MM.1S (cell line): ENCODE measurements at regions not wholly inside any gene's neighbourhood (a gene's known extent, or its start where the extent isn't known, plus 50 kb on each side); places are given as distances from the start of the nearest gene placed in this dataset.
A peak's percentile ranks its signal among the peaks of the same experiment; 100 is the strongest.

Experiments
- DNase-seq: peaks from one replicate; pipeline ENCODE4 v3.0.0-alpha.2; 2015
- H2AFZ ChIP-seq: fragments of 300-600 bp; sonication (generic); 2 replicates; pipeline ENCODE4 v1.6.0; 2016; ENCODE audit warnings: antibody characterized with exemption, low read length
- H3F3A ChIP-seq: fragments of 300-600 bp; sonication (generic); 2 replicates; pipeline ENCODE4 v1.6.1; 2016; ENCODE audit warnings: mild to moderate bottlenecking, antibody characterized with exemption, low read length, moderate library complexity, mixed read lengths; ENCODE audit not compliant: insufficient read depth
- H3K27ac ChIP-seq: fragments of 300-600 bp; sonication (generic); 2 replicates; pipeline ENCODE4 v1.5.1; 2016; ENCODE audit warnings: mild to moderate bottlenecking, low read length
- H3K27me3 ChIP-seq: fragments of 300-600 bp; sonication (generic); replicated peaks from 2 replicates; pipeline ENCODE4 v1.6.0; 2016; ENCODE audit warnings: low read length; ENCODE audit not compliant: insufficient read depth
- H3K36me3 ChIP-seq: fragments of 300-600 bp; sonication (generic); replicated peaks from 2 replicates; pipeline ENCODE4 v1.6.1; 2016; ENCODE audit warnings: mild to moderate bottlenecking, low read length, mixed read lengths; ENCODE audit not compliant: insufficient read depth
- H3K4me1 ChIP-seq: fragments of 300-600 bp; sonication (generic); 2 replicates; pipeline ENCODE4 v1.6.1; 2016; ENCODE audit warnings: low read length, mixed read lengths
- H3K4me2 ChIP-seq: fragments of 300-600 bp; sonication (generic); 2 replicates; pipeline ENCODE4 v1.6.0; 2016; ENCODE audit warnings: low read depth, low read length
- H3K4me3 ChIP-seq: fragments of 300-600 bp; sonication (generic); 2 replicates; pipeline ENCODE4 v1.5.1; 2016; ENCODE audit warnings: low read length, mixed read lengths
- H3K79me2 ChIP-seq: fragments of 300-600 bp; sonication (generic); 2 replicates; pipeline ENCODE4 v1.6.1; 2016; ENCODE audit warnings: mixed run types, low read length, mixed read lengths
- H3K9ac ChIP-seq: fragments of 300-600 bp; sonication (generic); 2 replicates; pipeline ENCODE4 v1.6.1; 2016; ENCODE audit warnings: low read length, mixed read lengths
- H3K9me2 ChIP-seq: fragments of 300-600 bp; sonication (generic); replicated peaks from 2 replicates; pipeline ENCODE4 v1.6.1; 2016; ENCODE audit warnings: mild to moderate bottlenecking, low read length, mixed read lengths; ENCODE audit not compliant: insufficient read depth
- H3K9me3 ChIP-seq: fragments of 300-600 bp; sonication (generic); replicated peaks from 2 replicates; pipeline ENCODE4 v1.6.1; 2016; ENCODE audit warnings: mild to moderate bottlenecking, low read length, mixed read lengths; ENCODE audit not compliant: insufficient read depth
- H4K20me1 ChIP-seq: fragments of 300-600 bp; sonication (generic); 2 replicates; pipeline ENCODE4 v1.6.1; 2016; ENCODE audit warnings: mild to moderate bottlenecking, low read length, moderate library complexity, mixed read lengths; ENCODE audit not compliant: insufficient read depth
- EZH2 ChIP-seq: fragments of 300-600 bp; sonication (generic); optimal IDR thresholded peaks from 2 replicates; pipeline ENCODE3; 2017; ENCODE audit warnings: low read depth, mild to moderate bottlenecking, antibody characterized with exemption, low read length, mixed read lengths
- EZH2phosphoT487 ChIP-seq: fragments of 300-600 bp; sonication (generic); IDR thresholded peaks from 2 replicates; pipeline ENCODE4 v1.6.1; 2018; ENCODE audit warnings: antibody characterized with exemption, low read length
- TF ChIP-seq, protein P1 (sequence below): fragments of 300-600 bp; sonication (generic); IDR thresholded peaks from 2 replicates; pipeline ENCODE4 v1.5.1; 2016; ENCODE audit warnings: antibody characterized with exemption, low read length, mixed read lengths

DNA sequence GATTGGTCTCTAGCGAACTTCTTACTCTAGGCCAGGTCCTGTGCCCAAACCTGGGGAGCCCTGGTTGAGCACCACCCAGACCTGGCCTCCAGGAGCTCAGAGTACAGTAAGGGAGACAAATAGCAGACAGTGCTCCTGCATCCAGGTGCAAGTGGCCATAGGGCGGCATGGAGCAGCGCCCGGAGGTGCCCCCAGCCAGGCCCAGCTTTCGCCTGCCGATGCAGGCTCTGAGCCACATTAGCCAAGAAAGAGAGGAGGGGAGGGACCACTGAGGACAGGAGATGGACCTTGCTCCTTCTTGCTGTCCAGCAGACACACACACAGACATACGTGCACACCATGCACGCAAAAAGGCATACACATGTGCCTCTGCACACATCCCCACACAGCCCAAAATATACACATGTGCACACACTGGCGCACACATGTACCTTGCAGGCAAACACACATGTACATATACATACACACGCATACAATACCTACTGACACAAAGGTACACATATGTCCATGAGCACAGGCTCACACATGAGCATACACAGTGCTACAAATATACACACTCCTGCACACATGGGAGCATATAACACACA, 68.7 kb upstream of the FGF3 start:
- no peaks in the 10 kb centered on the region for H3K9me3 ChIP-seq
- no peak overlapping the region for H3K4me3 ChIP-seq
- H3K36me3 ChIP-seq = no peaks in the 10 kb centered on the region
- no peaks in the 10 kb centered on the region for H3F3A ChIP-seq
- no peak for TF ChIP-seq EZH2phosphoT487
- TF ChIP-seq EZH2 = no peak
- TF ChIP-seq, protein P1, sequence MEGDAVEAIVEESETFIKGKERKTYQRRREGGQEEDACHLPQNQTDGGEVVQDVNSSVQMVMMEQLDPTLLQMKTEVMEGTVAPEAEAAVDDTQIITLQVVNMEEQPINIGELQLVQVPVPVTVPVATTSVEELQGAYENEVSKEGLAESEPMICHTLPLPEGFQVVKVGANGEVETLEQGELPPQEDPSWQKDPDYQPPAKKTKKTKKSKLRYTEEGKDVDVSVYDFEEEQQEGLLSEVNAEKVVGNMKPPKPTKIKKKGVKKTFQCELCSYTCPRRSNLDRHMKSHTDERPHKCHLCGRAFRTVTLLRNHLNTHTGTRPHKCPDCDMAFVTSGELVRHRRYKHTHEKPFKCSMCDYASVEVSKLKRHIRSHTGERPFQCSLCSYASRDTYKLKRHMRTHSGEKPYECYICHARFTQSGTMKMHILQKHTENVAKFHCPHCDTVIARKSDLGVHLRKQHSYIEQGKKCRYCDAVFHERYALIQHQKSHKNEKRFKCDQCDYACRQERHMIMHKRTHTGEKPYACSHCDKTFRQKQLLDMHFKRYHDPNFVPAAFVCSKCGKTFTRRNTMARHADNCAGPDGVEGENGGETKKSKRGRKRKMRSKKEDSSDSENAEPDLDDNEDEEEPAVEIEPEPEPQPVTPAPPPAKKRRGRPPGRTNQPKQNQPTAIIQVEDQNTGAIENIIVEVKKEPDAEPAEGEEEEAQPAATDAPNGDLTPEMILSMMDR = no peak
- H4K20me1 ChIP-seq = no peaks in the 10 kb centered on the region
- H3K79me2 ChIP-seq = no peaks in the 10 kb centered on the region
- H3K27me3 ChIP-seq = peaks cover 90% of the 10 kb centered on the region
- no peak for DNase-seq
- H3K9ac ChIP-seq = no peak overlapping the region
- H3K27ac ChIP-seq = no peak overlapping the region
- H2AFZ ChIP-seq = no peak overlapping the region
- H3K4me2 ChIP-seq = peak overlapping the region; percentile 25; the same call in 1 of the 2 replicates
- no peaks in the 10 kb centered on the region for H3K9me2 ChIP-seq
- H3K4me1 ChIP-seq = no peaks in the 10 kb centered on the region

DNA sequence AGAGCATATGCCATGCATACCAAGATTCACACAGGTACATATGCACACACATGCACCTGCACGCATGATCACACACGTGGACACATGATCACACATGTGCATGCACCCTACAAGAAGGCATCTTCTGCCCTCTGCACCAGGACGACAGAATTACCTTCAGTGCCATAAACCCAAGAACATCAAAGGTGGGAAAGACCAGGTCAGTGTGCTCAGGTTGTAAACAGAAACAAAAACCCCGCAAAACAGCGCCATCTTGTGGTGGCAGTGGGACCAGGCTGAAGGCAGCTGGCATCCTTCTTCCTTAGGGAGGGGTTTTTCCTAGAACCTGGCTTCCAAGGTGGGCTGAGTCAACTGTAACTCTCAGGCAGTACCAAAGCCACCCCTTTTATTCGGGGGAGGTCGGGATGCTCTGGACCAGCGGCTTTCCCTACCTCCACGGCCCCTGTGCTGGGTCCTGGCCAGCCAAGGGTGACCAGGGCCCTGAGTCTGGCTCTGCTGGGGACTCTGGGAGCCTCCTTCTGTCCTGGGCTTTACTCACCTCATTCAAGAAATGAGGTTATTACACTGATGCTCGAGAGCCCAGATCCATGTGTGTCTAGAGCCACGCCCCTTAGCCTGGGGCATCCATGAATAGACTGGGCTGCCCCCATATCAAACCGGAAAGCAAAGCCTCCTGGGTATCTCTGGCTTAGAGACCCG, 69.4 kb upstream of the FGF3 start:
- H3K9me3 ChIP-seq = no peaks in the 10 kb centered on the region
- H3F3A ChIP-seq = no peaks in the 10 kb centered on the region
- H3K4me2 ChIP-seq = peak overlapping the region; percentile 25; the same call in 1 of the 2 replicates
- H3K27me3 ChIP-seq = peaks cover 90% of the 10 kb centered on the region
- no peaks in the 10 kb centered on the region for H3K4me1 ChIP-seq
- no peaks in the 10 kb centered on the region for H3K36me3 ChIP-seq
- peak; percentile 70 for DNase-seq
- H3K4me3 ChIP-seq = no peak overlapping the region
- H3K9ac ChIP-seq = no peak overlapping the region
- H2AFZ ChIP-seq = no peak overlapping the region
- no peaks in the 10 kb centered on the region for H4K20me1 ChIP-seq
- TF ChIP-seq EZH2 = no peak
- TF ChIP-seq, protein P1 = peak; percentile 87
- H3K79me2 ChIP-seq = no peaks in the 10 kb centered on the region
- no peaks in the 10 kb centered on the region for H3K9me2 ChIP-seq
- no peak overlapping the region for H3K27ac ChIP-seq

DNA sequence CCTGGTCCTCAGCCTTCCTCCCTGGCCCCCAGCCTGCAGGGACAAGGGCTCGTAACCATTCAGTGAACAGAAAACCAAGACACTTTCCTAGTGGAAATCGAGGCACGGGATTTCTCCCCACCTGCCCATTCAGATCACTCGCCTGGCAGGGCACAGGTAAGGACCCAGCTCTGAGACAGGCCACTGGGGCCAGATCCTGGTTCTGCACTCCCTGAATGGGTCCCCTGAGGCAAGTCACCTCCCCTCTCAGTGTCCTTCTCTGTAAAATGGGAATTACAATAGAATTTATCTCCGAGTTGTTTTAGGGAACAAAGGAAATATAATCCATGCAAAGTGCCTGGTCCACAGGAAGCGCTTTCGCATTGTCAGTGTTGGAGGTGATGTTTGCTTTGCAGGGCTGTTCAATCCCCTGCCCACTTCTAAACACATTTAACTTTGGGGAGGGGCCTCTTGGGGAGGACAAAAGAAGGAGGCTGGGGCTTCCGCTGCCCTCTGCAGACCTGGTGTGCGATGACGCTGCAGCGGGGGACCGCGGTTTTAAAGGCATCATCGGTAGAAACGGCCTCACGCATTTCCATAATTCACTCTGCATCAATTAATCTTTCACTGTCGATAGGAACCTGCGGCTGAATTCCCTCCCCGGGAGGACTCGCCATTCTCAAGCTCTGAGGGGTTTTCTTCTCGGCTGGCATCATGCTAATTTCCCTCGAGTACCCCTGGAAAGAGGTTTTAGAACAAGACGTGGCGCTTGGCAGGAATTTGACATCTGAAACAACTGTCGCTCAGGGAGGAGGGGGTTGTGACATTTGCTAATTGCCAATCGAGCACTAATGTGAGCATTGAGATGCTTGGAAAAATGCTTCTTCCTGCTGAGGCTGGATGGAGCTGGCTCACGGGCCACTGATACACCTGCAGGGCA, 70.4 kb upstream of the FGF3 start:
- H3K4me3 ChIP-seq = no peak overlapping the region
- H3K79me2 ChIP-seq = no peaks in the 10 kb centered on the region
- no peaks in the 10 kb centered on the region for H3F3A ChIP-seq
- H3K27me3 ChIP-seq = peaks cover 90% of the 10 kb centered on the region
- DNase-seq = no peak
- no peak overlapping the region for H3K27ac ChIP-seq
- H3K9me2 ChIP-seq = no peaks in the 10 kb centered on the region
- TF ChIP-seq, protein P1 = no peak
- TF ChIP-seq EZH2 = no peak
- TF ChIP-seq EZH2phosphoT487 = no peak
- no peak overlapping the region for H2AFZ ChIP-seq
- H3K36me3 ChIP-seq = no peaks in the 10 kb centered on the region
- no peak overlapping the region for H3K4me2 ChIP-seq
- H4K20me1 ChIP-seq = no peaks in the 10 kb centered on the region
- no peaks in the 10 kb centered on the region for H3K4me1 ChIP-seq
- H3K9ac ChIP-seq = no peak overlapping the region
- H3K9me3 ChIP-seq = no peaks in the 10 kb centered on the region
